ENCODE measurements at regions not wholly inside any gene's neighbourhood (a gene's known extent, or its start where the extent isn't known, plus 50 kb on each side); places are given as distances from the start of the nearest gene placed in this dataset.

GRCh38 chr22:27681037-27681436, 120.5 kb downstream of the MN1 start:
- no peak for DNase-seq (ENCODE audit: low read depth in 2 of 2)

GRCh38 chr22:27682437-27682836, 119.1 kb downstream of the MN1 start:
- no peak for DNase-seq (ENCODE audit: low read depth in 2 of 2)

- DNase-seq (ENCODE audit: low read depth in 2 of 2): no peak
Observed at GRCh38 chr22:27684901-27685300, 116.7 kb downstream of the MN1 start.

- no peak for DNase-seq (ENCODE audit: low read depth in 2 of 2)
Observed at GRCh38 chr22:27685515-27685914, 116.0 kb downstream of the MN1 start.

- no peak for DNase-seq (ENCODE audit: low read depth in 2 of 2)
Observed at GRCh38 chr22:27685970-27686369, 115.6 kb downstream of the MN1 start.

- no peak for DNase-seq (ENCODE audit: low read depth in 2 of 2)
Observed at GRCh38 chr22:27686534-27686933, 115.0 kb downstream of the MN1 start.

- no peak for DNase-seq (ENCODE audit: low read depth in 2 of 2)
Observed at GRCh38 chr22:27687984-27688545, 113.5 kb downstream of the MN1 start.

GRCh38 chr22:27689664-27690063, 111.9 kb downstream of the MN1 start:
- no peak for DNase-seq (ENCODE audit: low read depth in 2 of 2)

- no peak for DNase-seq (ENCODE audit: low read depth in 2 of 2)
Observed at GRCh38 chr22:27690599-27690998, 111.0 kb downstream of the MN1 start.

- DNase-seq (ENCODE audit: low read depth in 2 of 2): no peak
Observed at GRCh38 chr22:27692243-27692642, 109.3 kb downstream of the MN1 start.

GRCh38 chr22:27695925-27696324, 105.6 kb downstream of the MN1 start:
- DNase-seq (ENCODE audit: low read depth in 2 of 2): no peak

- no peak for DNase-seq (ENCODE audit: low read depth in 2 of 2)
Observed at GRCh38 chr22:27697888-27698287, 103.7 kb downstream of the MN1 start.
